ENCODE measurements at regions not wholly inside any gene's neighbourhood (a gene's known extent, or its start where the extent isn't known, plus 50 kb on each side); places are given as distances from the start of the nearest gene placed in this dataset.

GRCh38 chr4:58962424-58962823 lies 1852.2 kb upstream of the IGFBP7 start:
- TF ChIP-seq POLR2AphosphoS5 (IDR thresholded peaks at IDR 0.05) (no peak), POLR2A (IDR thresholded peaks at IDR 0.05) (no peak), CTCF (IDR thresholded peaks at IDR 0.05) (no peak)
